ENCODE measurements at regions not wholly inside any gene's neighbourhood (a gene's known extent, or its start where the extent isn't known, plus 50 kb on each side); places are given as distances from the start of the nearest gene placed in this dataset.
"Not testable (repeated sequence)": the region's sequence is repeated elsewhere in the genome, so short reads cannot be mapped to it uniquely, and the experiment has no call there.

DNA sequence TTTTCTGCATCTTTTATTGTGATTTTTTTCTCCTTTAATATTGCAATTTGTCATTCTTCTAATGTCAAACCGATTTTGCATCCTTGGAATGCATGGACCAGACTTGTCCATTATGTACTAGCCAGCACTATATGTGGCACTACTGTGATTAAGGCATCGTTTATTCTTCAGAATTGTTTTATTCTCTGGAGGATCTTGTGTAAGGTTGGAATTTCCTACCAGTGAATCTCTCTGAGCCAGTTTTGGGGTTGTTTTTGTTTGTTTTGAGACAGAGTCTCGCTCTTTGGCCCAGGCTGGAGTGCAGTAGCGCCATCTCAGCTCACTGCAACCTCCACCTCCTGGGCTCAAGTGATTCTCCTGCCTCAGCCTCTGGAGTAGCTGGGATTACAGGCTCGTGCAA, 58.5 kb downstream of the IGLL5 start:
- no peak for DNase-seq (ENCODE audit: low read depth)

DNA sequence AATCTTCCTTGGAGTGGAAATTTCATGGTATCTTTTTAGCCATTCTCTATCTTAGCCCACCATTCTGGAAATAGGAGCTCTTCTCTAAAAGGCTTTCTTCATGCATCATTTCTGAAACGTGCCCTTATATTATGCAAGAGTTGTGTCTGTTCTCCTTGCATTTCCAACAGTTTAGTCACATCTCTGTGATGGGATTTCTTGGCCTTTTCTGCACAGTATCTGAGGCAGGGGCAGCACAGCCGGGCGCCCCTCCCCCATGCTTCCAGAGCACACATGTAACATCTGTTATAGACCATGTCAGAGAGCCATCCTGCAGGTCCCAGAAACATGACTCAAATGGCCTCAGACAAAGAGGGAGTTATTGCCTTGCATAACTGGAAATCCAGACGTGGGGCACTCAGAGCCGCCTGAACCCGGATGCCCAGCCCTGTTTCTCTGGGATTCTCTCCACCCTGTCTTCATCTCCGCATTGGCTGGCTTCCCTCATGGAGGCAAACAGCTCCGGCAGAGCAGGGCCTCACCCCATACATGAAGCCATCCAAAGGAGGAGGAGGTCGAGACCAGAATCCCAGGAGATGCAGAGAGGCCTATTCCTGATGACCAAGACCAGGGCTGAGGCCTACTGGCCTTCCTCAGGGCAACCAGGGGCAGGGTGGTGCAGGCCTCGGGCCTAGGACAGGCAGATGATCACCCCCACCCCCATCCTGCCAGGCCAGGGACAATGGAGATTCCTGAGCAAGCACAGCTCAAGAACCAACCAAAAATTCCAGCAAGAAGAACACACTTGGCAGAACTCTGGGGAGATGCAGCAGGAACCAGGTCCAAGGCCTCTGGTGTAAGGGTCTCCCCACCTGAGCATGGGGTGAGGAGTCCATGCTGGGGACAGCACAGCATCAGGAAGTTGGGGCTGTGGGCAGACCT, 61.3 kb downstream of the IGLL5 start:
- DNase-seq (ENCODE audit: low read depth): no peak

DNA sequence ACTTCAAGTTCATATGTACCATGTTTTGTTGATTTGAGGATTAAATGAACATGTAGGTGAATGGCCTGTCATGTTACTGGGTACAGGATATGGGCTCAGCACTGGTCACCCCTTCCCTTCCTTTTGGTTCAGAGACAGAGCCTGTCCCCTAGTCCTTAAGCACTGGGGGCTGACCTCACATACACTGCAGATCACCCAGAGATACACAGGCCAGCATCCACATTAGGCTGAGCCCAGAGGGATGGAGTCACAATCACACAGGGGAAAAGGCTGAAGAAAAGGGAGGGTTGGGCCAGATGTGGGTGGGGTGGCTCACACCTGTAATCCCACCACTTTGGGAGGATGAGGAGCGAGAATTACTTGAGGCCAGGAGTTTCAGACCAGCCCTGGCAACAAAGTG, 62.3 kb downstream of the IGLL5 start:
- DNase-seq (ENCODE audit: low read depth): no peak

DNA sequence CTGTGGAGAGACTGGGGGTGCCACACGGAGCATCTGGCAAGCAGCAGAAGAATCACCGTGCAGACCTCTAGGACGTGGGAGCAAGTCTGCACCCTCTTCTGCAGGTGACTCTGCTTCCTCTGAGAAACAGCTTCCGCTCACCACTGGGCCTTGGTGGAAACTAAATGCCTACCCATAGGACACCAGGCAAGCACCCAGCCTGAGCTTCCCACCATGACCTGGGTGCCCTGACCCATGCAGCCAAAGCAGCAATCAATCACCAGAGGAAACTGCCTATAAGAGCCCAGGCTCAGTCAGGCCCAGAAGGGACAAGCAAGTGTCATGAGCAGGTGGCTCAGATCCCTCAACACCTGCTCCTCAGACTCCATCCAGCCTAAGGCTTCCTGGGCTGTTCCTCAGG, 63.4 kb downstream of the IGLL5 start:
- DNase-seq (ENCODE audit: low read depth): no peak

- DNase-seq (ENCODE audit: low read depth): no peak
Measured at GRCh38 chr22:22952531-22953280, 65.1 kb downstream of the IGLL5 start.

DNA sequence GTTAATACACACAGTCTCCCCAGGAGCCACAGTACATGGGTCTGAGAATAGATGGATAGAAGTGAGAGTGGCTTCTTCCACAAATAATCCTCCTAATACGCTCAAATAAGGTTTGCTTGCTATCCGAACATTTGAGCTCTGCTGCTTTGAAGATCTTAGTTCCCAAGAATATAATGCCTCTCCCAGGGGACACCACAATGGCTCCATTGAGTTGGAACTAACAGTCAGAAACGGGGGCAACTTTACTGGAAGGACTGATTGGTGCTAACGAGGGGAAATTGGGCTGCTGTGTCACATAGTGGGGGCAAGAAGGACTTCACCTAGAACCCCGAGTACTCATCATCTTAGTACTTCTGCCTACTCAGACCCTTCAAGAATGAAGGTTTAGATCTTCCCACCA, 66.2 kb downstream of the IGLL5 start:
- DNase-seq (ENCODE audit: low read depth): no peak

DNA sequence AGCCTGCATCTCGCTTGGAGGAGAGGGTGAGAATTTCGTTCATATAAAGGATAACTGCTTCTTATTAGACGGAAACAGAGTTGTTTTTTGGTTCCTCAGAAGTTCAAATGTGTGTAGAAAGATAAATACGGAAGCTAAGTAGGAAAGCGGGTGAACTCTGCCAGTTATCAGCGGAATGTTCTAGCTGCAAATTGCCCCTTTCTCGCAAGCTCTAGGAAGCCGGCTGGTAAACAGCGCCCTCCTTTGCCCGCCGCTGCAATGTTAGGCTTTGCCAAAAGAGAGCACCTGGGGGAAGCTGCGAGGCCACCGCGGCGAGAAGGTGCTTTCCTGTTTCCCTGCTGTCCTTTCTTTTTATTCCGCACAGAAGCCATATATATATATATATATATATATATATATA, 67.0 kb downstream of the IGLL5 start:
- DNase-seq (ENCODE audit: low read depth): no peak

DNA sequence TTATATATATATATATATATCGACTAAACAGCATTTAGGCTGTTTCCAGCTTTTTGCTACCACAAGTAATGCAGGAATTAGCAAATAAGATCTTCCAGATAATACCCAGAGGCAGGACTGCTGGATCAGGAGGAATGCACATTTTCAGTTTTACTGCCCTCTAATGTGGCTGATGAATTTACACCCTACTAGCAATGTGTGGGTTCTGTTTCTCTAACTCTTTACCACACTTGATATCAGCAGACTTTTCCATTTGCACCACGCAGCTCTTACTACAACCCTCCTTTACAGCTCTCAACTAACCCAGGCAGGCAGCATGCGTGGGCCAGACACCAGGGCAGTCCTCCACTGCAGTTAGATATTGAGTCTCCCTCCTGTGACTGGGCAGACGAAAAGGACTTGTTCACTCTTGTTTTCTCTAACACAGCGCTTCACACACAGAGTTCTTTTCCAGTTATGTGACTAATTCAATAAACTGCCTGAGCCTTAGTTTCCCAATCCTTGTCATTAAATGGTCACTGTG, 67.7 kb downstream of the IGLL5 start:
- no peak for DNase-seq (ENCODE audit: low read depth)

DNA sequence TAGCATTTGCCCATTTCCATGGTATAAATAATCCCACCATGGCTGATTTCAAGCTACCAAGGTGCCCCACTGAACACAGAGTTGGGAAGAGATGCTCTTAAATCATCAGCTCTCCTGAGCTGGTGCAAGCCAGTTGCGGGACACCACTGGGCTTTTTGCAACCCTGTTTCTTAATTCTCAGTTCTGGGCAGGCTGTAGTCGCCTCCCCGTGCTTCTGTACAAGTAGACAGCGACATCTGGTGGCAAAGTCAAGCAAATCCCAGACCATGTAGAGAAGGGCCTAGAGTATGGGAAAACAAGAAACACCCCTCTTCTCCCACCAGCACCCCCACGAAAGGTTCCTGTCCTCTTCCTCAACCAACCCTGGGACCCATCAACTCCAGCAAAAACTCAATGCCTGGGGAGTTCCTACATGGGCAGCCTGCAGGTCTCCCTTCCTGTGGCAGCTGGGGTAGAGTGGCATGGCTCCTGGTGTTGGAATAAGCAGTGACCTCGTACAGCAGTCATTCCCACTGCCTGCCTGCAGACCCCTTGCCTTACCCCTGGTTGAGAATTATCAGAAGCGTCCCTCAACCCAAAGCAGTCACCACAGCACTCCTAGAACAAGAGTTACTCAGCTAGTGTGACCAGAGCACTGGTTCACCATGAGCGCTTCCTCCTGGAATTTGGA, 68.4 kb downstream of the IGLL5 start:
- peak; percentile 48 for DNase-seq (ENCODE audit: low read depth)

- DNase-seq (ENCODE audit: low read depth): no peak
Measured at GRCh38 chr22:22957090-22957489, 69.5 kb downstream of the IGLL5 start.

- DNase-seq (ENCODE audit: low read depth): no peak
Measured at GRCh38 chr22:22958621-22959020, 71.0 kb downstream of the IGLL5 start.

DNA sequence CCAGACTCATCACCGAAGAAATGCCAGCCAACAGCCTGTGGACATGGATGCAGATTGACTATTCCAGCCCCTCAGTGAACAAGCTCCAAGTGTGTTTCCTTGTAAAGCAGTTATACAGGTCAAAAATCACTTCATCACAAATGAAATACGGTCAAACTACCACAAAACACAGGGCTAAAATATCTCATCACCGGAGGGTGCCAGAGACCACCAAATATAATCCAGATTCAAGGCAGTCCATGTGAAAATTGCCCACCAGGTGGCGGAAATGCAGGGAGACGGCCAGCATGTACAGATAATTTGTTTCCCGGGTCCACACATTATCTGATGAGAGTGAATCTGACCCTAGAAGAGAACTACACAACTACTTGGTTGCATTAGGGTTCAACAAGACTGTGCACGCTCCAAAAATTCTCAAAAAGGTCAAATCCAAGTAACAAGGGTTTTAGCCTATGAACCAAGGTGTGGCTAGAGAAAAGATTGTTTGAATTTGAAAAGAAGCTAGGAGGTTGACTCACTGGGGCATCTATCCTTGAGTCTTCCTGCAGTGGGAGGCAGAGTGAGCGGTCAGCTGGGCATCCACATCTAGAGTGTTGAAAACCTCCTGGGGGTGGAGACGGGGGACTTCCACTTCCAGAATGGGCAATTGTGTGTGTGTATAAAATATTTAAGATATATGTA, 71.7 kb downstream of the IGLL5 start:
- peak; percentile 52 for DNase-seq (ENCODE audit: low read depth)

GRCh38 chr22:22960307-22960706, 72.7 kb downstream of the IGLL5 start:
- no peak for DNase-seq (ENCODE audit: low read depth)

- no peak for DNase-seq (ENCODE audit: low read depth)
Measured at GRCh38 chr22:22961574-22961973, 74.0 kb downstream of the IGLL5 start.

DNA sequence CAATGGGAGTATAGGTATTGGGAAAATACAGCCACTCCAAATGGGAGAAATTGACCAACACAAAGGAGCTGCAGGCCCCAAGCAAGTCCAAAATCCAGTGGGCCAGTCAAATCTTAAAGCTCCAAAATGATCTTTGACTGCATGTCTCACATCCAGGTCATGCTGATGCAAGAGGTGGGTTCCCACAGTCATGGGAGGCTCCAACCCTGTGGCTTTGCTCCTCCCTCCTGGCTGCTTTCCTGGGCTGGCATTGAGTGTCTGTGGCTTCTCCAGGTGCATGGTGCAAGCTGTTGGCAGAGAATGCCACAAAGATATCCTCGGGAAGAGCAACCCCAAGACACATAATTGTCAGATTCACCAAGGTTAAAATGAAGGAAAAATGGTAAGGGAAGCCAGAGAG, 80.8 kb downstream of the IGLL5 start:
- DNase-seq (ENCODE audit: low read depth): no peak

- DNase-seq (ENCODE audit: low read depth): not testable (repeated sequence)
Measured at GRCh38 chr22:22972605-22973004, 85.0 kb downstream of the IGLL5 start.

GRCh38 chr22:22973336-22973735, 85.7 kb downstream of the IGLL5 start:
- DNase-seq (ENCODE audit: low read depth): no peak

- DNase-seq (ENCODE audit: low read depth): no peak
Measured at GRCh38 chr22:22974156-22974555, 86.5 kb downstream of the IGLL5 start.

GRCh38 chr22:22974795-22975580, 87.4 kb downstream of the IGLL5 start:
- DNase-seq (ENCODE audit: low read depth): no peak

- no peak for DNase-seq (ENCODE audit: low read depth)
Measured at GRCh38 chr22:22976033-22976922, 88.7 kb downstream of the IGLL5 start.
